ENCODE measurements at regions not wholly inside any gene's neighbourhood (a gene's known extent, or its start where the extent isn't known, plus 50 kb on each side); places are given as distances from the start of the nearest gene placed in this dataset.
"Not testable (repeated sequence)": the region's sequence is repeated elsewhere in the genome, so short reads cannot be mapped to it uniquely, and the experiment has no call there.

- Histone ChIP-seq H3K4me1 (ENCODE audit: insufficient read depth) (no peaks in the 10 kb centered on the region), H3K9me3 (no peaks in the 10 kb centered on the region), H3K4me3 (no peak overlapping the region), H3K36me3 (no peaks in the 10 kb centered on the region), H3K27me3 (no peaks in the 10 kb centered on the region), H3K27ac (peak overlapping the region in 1 of 2 donors; percentile 27)
- DNase-seq = no peak
- TF ChIP-seq POLR2A (IDR thresholded peaks at IDR 0.05) (no peak), EP300 (IDR thresholded peaks at IDR 0.05) (no peak), CTCF (IDR thresholded peaks at IDR 0.05) (no peak)
- intact Hi-C loops (cut with DNase I) = no loop called here
- WGBS, 3 donors = 79 to 82% (median 79%) methylated on average over 1 of the region's 1 CpG
These were observed 105.3 kb upstream of the ANKRD30BL start for GRCh38 chr2:132267105-132267497.

GRCh38 chr2:132267498-132268283 lies 105.9 kb upstream of the ANKRD30BL start:
- H3K4me3 ChIP-seq = peak overlapping the region; percentile 14
- H3K27ac ChIP-seq = peak overlapping the region in 1 of 2 donors; percentile 27
- H3K4me1 ChIP-seq (ENCODE audit: insufficient read depth); intact Hi-C loops (cut with DNase I); H3K9me3 ChIP-seq; H3K27me3 ChIP-seq; H3K36me3 ChIP-seq: not testable (repeated sequence)
- TF ChIP-seq POLR2A (IDR thresholded peaks at IDR 0.05) = peak; percentile 19
- WGBS, 3 donors = 3 to 8% (median 7%) methylated on average over 31 of the region's 31 CpGs
- DNase-seq = peak in 4 of 5 donors; percentile 41 to 65 (median 55)

GRCh38 chr2:132268284-132268976 lies 106.7 kb upstream of the ANKRD30BL start:
- H3K27me3 ChIP-seq; intact Hi-C loops (cut with DNase I); H3K9me3 ChIP-seq; H3K4me1 ChIP-seq (ENCODE audit: insufficient read depth); H3K36me3 ChIP-seq; H3K27ac ChIP-seq: not testable (repeated sequence)
- H3K4me3 ChIP-seq = peak overlapping the region; percentile 14
- DNase-seq = peak; percentile 56 to 76 (median 72)
- TF ChIP-seq CTCF (IDR thresholded peaks at IDR 0.05) = peak in 2 of 3 donors; percentile 19 to 47
- WGBS, 3 donors = 24 to 32% (median 25%) methylated on average over 20 of the region's 20 CpGs

- no peak overlapping the region for H3K4me3 ChIP-seq
- no peak for DNase-seq
- TF ChIP-seq CTCF (IDR thresholded peaks at IDR 0.05) (no peak), EP300 (IDR thresholded peaks at IDR 0.05) (no peak), POLR2A (IDR thresholded peaks at IDR 0.05) (no peak)
- WGBS, 3 donors = 59 to 72% (median 68%) methylated on average over 19 of the region's 19 CpGs
- H3K27ac ChIP-seq = no peak overlapping the region
- no peaks in the 10 kb centered on the region for H3K27me3 ChIP-seq
- H3K9me3 ChIP-seq = no peaks in the 10 kb centered on the region
- no peaks in the 10 kb centered on the region for H3K36me3 ChIP-seq
- H3K4me1 ChIP-seq (ENCODE audit: insufficient read depth) = no peaks in the 10 kb centered on the region
- intact Hi-C loops (cut with DNase I) = no loop called here
These were observed 107.3 kb upstream of the ANKRD30BL start for GRCh38 chr2:132268977-132269523.

GRCh38 chr2:132270255-132270654 lies 108.5 kb upstream of the ANKRD30BL start:
- intact Hi-C loops (cut with DNase I) = no loop called here
- H3K4me1 ChIP-seq (ENCODE audit: insufficient read depth) = no peaks in the 10 kb centered on the region
- H3K27ac ChIP-seq = no peak overlapping the region
- TF ChIP-seq CTCF (IDR thresholded peaks at IDR 0.05) = no peak
- no peak for TF ChIP-seq POLR2A (IDR thresholded peaks at IDR 0.05)
- TF ChIP-seq EP300 (IDR thresholded peaks at IDR 0.05) = no peak
- WGBS, 3 donors = 76 to 87% (median 80%) methylated on average over 1 of the region's 1 CpG
- H3K27me3 ChIP-seq = no peaks in the 10 kb centered on the region
- no peak overlapping the region for H3K4me3 ChIP-seq
- H3K36me3 ChIP-seq = no peaks in the 10 kb centered on the region
- DNase-seq = no peak
- no peaks in the 10 kb centered on the region for H3K9me3 ChIP-seq
